Esophagus (tissue), 2 donors: ENCODE measurements at regions not wholly inside any gene's neighbourhood (a gene's known extent, or its start where the extent isn't known, plus 50 kb on each side); places are given as distances from the start of the nearest gene placed in this dataset.
"Not testable (repeated sequence)": the region's sequence is repeated elsewhere in the genome, so short reads cannot be mapped to it uniquely, and the experiment has no call there.

ENCODE experiments used
- H3K27ac ChIP-seq, 2 donors: one replicate each; pipeline ENCODE4 v1.5.1; 2013; ENCODE audit warnings: low read depth in 2 of 2, mild to moderate bottlenecking in 2 of 2, inconsistent platforms in 1 of 2, low read length in 1 of 2, moderate library complexity in 1 of 2
- H3K27me3 ChIP-seq, 2 donors: one replicate each; pipeline ENCODE4 v1.6.1; 2013; ENCODE audit warnings: low read length in 2 of 2, control low read depth in 1 of 2, mild to moderate bottlenecking in 1 of 2; ENCODE audit not compliant: insufficient read depth in 2 of 2, control insufficient read depth in 1 of 2
- H3K36me3 ChIP-seq, 2 donors: one replicate each; pipeline ENCODE4 v1.6.1; 2013; ENCODE audit warnings: low read length in 1 of 2; ENCODE audit not compliant: control insufficient read depth in 2 of 2, insufficient read depth in 2 of 2
- H3K4me1 ChIP-seq, 2 donors: one replicate each; pipeline ENCODE4 v1.6.1; 2013; ENCODE audit warnings: low read length in 1 of 2; ENCODE audit not compliant: control insufficient read depth in 2 of 2, insufficient read depth in 2 of 2
- H3K4me3 ChIP-seq, 2 donors: one replicate each; pipeline ENCODE4 v1.5.1; 2013; ENCODE audit warnings: low read length in 2 of 2, mild to moderate bottlenecking in 2 of 2, low read depth in 1 of 2, moderate library complexity in 1 of 2
- H3K9me3 ChIP-seq, 2 donors: one replicate each; pipeline ENCODE4 v1.6.1; 2013; ENCODE audit warnings: mild to moderate bottlenecking in 2 of 2, low read depth in 1 of 2, low read length in 1 of 2, moderate library complexity in 1 of 2; ENCODE audit not compliant: control insufficient read depth in 2 of 2, insufficient read depth in 1 of 2
- WGBS, 2 donors: extraction: QIAGEN DNeasy Blood & Tissue Kit; methylation state at CpG; one replicate each; pipeline ENCODE4 v1.1.7; 2013; 5-methylcytosine and 5-hydroxymethylcytosine counted together
- donor health status: healthy with polysubstance abuse.
- donor health status: Bipolar disorder and iron deficiency.

GRCh38 chr9:39463696-39464095, 108.2 kb downstream of the SPATA31A1 start:
- H3K27ac ChIP-seq, H3K4me1 ChIP-seq, H3K27me3 ChIP-seq, H3K36me3 ChIP-seq, H3K9me3 ChIP-seq: not testable (repeated sequence)
- H3K4me3 ChIP-seq, result peak overlapping the region in 1 of 2 donors; percentile 49
- 6 to 11% methylated on average over 5 to 6 of the region's 8 CpGs for WGBS, 2 donors

DNA sequence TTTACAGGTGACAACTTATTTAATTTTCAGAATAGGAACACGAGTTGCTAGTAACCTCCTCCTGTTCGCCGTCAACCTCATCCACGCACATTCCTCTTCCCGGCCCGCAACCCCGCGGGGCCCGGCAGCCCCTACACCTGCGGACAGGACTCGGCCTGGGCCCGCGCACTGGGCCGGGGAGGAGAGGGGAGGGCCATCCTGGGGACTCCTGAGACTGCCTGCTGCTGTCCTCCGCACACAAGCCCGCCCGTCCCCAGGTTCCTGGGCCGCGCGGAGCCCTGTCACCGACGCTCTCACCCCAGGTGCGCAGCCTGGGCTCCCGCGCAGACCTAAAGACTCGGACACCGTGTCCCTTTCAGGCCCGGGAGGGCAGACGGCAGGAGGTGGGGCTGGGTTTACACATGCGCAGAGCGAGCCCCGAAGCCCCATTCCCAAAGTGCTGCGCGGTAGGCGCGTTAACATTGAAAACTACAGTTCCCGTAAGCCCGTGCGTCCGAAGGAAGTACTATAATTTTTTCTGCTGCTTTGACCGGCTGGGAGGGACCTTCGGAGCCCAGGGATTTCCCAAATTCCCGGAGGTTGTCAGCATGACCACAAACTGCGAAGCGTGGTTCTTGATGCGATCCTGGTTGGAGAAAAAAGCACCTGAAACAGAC, 108.8 kb downstream of the SPATA31A1 start:
- WGBS, 2 donors, result 0 to 2% methylated on average over 36 to 44 of the region's 46 CpGs
- not testable (repeated sequence) for H3K36me3 ChIP-seq

DNA sequence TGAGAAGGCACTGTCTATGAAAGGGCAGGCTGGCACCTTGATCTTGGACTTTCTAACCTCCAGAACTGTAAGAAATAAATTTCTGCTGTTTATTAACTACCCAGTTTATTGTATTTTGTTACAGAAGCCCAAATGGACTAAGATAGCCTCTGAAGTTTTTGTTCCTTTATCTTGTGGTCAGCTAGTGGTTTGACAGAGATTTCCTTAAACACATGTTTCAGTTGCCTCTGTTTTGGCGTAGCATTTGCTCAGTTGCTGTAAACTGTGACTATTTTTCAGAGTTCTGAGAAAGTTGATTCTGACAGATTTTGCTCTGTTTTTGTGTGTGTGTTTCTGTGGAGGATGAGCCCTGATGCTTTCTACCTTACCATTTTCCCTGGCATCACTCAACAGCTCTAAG, 119.0 kb downstream of the SPATA31A1 start:
- not testable (repeated sequence) for H3K27me3 ChIP-seq, H3K9me3 ChIP-seq, H3K27ac ChIP-seq, H3K36me3 ChIP-seq, H3K4me3 ChIP-seq, H3K4me1 ChIP-seq
- WGBS, 2 donors, result 78 to 82% methylated on average over 1 of the region's 1 CpG

More for the DNA sequence above, 108.8 kb downstream of the SPATA31A1 start:
- not testable (repeated sequence) for H3K4me1 ChIP-seq, H3K9me3 ChIP-seq, H3K27me3 ChIP-seq
- peak overlapping the region; percentile 47 to 49 for H3K4me3 ChIP-seq
- H3K27ac ChIP-seq, result peak overlapping the region; percentile 38 to 63

GRCh38 chr9:39483073-39483472, 127.6 kb downstream of the SPATA31A1 start:
- not testable (repeated sequence) for H3K27ac ChIP-seq, H3K27me3 ChIP-seq, H3K4me1 ChIP-seq, H3K9me3 ChIP-seq, H3K36me3 ChIP-seq, H3K4me3 ChIP-seq
- 92 to 94% methylated on average over 3 to 4 of the region's 4 CpGs for WGBS, 2 donors

DNA sequence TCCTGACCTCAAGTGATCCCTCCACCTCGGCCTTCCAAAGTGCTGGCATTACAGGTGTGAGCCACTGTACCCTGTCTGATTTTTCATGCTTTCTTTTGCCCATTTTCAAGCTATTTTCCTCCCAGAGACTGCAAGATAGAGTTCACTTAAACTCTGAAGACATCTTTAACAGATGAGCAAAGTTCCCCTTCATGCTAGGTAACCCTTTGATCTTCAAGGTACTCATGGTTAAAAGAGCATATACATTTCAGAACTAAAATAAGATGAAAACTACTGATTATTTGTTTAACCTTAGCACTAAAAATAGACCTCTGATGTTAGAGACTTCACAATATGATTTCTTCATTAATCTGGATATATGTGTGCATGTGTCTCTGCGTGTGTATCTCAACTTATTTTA, 128.4 kb downstream of the SPATA31A1 start:
- H3K9me3 ChIP-seq, H3K4me1 ChIP-seq, H3K27ac ChIP-seq, H3K27me3 ChIP-seq, H3K4me3 ChIP-seq, H3K36me3 ChIP-seq: not testable (repeated sequence)
- WGBS, 2 donors, result 81 to 87% methylated on average over 2 of the region's 2 CpGs

- H3K36me3 ChIP-seq, H3K4me1 ChIP-seq, H3K9me3 ChIP-seq, H3K27me3 ChIP-seq, H3K4me3 ChIP-seq, H3K27ac ChIP-seq: not testable (repeated sequence)
- WGBS, 2 donors, result 79 to 80% methylated on average over 1 of the region's 1 CpG
Observed at GRCh38 chr9:39484292-39484691, 128.8 kb downstream of the SPATA31A1 start.

DNA sequence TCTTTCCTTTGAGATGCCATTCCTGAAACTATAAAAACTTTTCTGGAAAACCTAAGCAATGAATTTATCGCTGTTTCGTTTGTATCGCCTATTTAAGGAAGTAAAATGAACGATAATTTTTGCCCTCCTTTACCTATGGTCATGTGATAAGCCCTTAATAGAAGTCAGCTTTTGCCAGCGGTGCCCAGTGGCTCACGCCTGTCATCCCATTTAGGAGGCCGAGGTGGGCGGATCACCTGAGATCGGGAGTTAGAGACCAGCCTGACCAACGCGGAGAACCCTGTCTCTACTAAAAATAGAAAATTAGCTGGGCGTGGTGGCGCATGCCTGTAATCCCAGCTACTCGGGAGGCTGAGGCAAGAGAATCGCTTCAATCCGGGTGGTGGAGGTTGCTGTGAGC, 132.0 kb downstream of the SPATA31A1 start:
- not testable (repeated sequence) for H3K36me3 ChIP-seq, H3K9me3 ChIP-seq, H3K27me3 ChIP-seq, H3K4me1 ChIP-seq, H3K4me3 ChIP-seq, H3K27ac ChIP-seq
- 94 to 95% methylated on average over 8 of the region's 16 CpGs for WGBS, 2 donors

GRCh38 chr9:39496248-39496647, 140.8 kb downstream of the SPATA31A1 start:
- H3K27ac ChIP-seq, H3K27me3 ChIP-seq, H3K9me3 ChIP-seq, H3K4me3 ChIP-seq, H3K36me3 ChIP-seq, H3K4me1 ChIP-seq: not testable (repeated sequence)
- 62 to 65% methylated on average over 3 of the region's 4 CpGs for WGBS, 2 donors

DNA sequence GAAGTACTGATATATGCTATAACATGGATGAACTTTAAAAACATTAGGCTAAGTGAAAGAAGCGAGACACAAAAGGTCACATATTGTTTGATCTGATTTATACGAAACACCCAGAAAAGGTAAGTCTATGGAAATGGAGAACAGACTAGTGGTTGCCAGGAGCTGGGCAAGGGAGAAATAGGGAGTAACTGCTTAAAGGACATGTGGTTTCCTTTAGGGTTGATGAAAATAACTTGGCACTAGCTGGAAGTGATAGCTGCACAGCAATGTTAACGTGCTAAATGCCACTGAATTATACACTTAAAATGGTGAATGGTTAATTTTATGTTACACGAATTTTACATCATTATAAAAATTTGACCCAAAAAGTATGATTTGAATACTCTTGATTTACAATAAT, 147.7 kb downstream of the SPATA31A1 start:
- not testable (repeated sequence) for H3K4me3 ChIP-seq, H3K4me1 ChIP-seq, H3K9me3 ChIP-seq, H3K27me3 ChIP-seq, H3K36me3 ChIP-seq, H3K27ac ChIP-seq
- WGBS, 2 donors, result no CpG with 5 or more reads among the region's 4 CpGs

DNA sequence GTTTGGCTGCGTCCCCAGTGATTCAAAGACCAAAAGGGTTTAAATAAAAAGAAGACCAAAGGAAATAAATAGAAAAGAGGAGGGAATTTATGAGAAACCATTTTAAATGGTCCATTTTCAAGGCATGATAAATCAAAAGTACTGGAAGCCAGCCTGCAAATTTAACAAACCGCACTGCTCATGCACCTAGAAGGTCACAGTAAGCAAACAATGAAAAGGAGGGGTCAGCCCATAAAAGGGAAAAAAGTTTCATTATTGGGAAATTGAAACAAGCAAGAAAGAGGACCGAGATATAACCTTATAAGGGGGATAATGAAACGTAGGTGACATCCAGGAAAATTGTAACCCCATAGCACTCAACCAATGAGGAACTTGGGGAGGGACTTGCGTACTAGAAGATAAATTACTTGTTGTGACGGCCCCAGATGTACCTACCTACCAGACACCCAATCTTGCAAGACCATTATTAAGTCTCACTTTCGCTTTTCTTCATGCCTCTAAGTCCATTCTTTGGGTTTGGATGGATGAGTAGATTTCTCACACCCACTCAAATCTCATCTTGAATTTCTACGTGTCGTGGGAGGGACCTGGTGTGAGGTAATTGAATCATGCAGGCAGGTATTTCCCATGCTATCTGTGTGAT, 172.0 kb downstream of the SPATA31A1 start:
- H3K27ac ChIP-seq, H3K36me3 ChIP-seq, H3K4me1 ChIP-seq, H3K27me3 ChIP-seq, H3K9me3 ChIP-seq, H3K4me3 ChIP-seq: not testable (repeated sequence)
- 84 to 86% methylated on average over 3 of the region's 9 CpGs for WGBS, 2 donors
